Heart left ventricle (tissue), 16 donors: ENCODE measurements at regions not wholly inside any gene's neighbourhood (a gene's known extent, or its start where the extent isn't known, plus 50 kb on each side); places are given as distances from the start of the nearest gene placed in this dataset.

ENCODE experiments used
- ATAC-seq, 4 donors: fragments of 200-7000 bp; cut with Tn5 transposase; one replicate each; pipeline ENCODE4 v1.9.1; 2020 to 2022; ENCODE audit warnings: moderate library complexity in 4 of 4, mild to moderate bottlenecking in 3 of 4, moderate number of reproducible peaks in 1 of 4
- DNase-seq, 5 donors: peaks; one replicate each; pipeline ENCODE4 v3.0.0-alpha.2; 2020
- H3K27ac ChIP-seq, 12 donors: fragments of 200-600 bp; sonication (generic) in 4 of 12; one replicate each; pipeline versions ENCODE4 v1.5.0 to v1.8.0; 2016 to 2022; ENCODE audit warnings: mild to moderate bottlenecking in 2 of 12
- H3K27me3 ChIP-seq, 9 donors: fragments of 200-600 bp; sonication (generic) in 2 of 9; one replicate each; pipeline versions ENCODE4 v1.5.1 to v1.8.0; 2016 to 2022; ENCODE audit warnings: mild to moderate bottlenecking in 3 of 9
- H3K36me3 ChIP-seq, 9 donors: fragments of 200-600 bp; sonication (generic) in 2 of 9; one replicate each; pipeline versions ENCODE4 v1.5.0 to v1.8.0; 2018 to 2022; ENCODE audit warnings: mild to moderate bottlenecking in 2 of 9
- H3K4me1 ChIP-seq, 12 donors: fragments of 200-600 bp; sonication (generic) in 4 of 12; one replicate each; pipeline versions ENCODE4 v1.5.0 to v1.8.0; 2016 to 2022; ENCODE audit warnings: mild to moderate bottlenecking in 3 of 12
- H3K4me3 ChIP-seq, 12 donors: fragments of 200-600 bp; sonication (generic) in 4 of 12; one replicate each; pipeline versions ENCODE4 v1.5.0 to v1.8.0; 2017 to 2022; ENCODE audit warnings: mild to moderate bottlenecking in 9 of 12, moderate library complexity in 4 of 12
- H3K9me3 ChIP-seq, 12 donors: fragments of 200-600 bp; sonication (generic) in 4 of 12; one replicate each; pipeline versions ENCODE4 v1.5.0 to v1.8.0; 2016 to 2022; ENCODE audit warnings: mild to moderate bottlenecking in 1 of 12
- CTCF ChIP-seq, 12 donors: fragments of 200-600 bp; sonication (generic) in 4 of 12; IDR thresholded peaks; one replicate each; pipeline versions ENCODE4 v1.5.0 to v1.8.0; 2018 to 2022; ENCODE audit warnings: antibody characterized with exemption in 12 of 12, mild to moderate bottlenecking in 5 of 12
- POLR2A ChIP-seq, 2 donors: fragments of 450-650 bp; IDR thresholded peaks; one replicate each; pipeline ENCODE4 v1.6.1; 2017; ENCODE audit warnings: antibody characterized with exemption in 2 of 2, mild to moderate bottlenecking in 2 of 2, moderate library complexity in 2 of 2
- WGBS, 4 donors: extraction: QIAGEN DNeasy Blood & Tissue Kit in 2 of 4; methylation state at CpG; one replicate each; pipeline versions ENCODE4 v1.1.5 to v1.1.7; 2013 to 2018; 5-methylcytosine and 5-hydroxymethylcytosine counted together
- intact Hi-C, 10 donors: fragments of 100-400 bp; cut with DNase I; formaldehyde crosslinking; loops; one replicate each; pipeline versions ENCODE4 v1.11.1 to v1.14.2; 2022
- donor health status: ischemic (EF 13 %, LVEDD 7.1; RV severe dilation, severe dysfunction).
- donor health status: healthy with polysubstance abuse.
- donor health status: DM: no; HTN: yes; CAD: no.
- donor health status: DM: no; HTN: no; CAD: no.
- donor health status: ischemic (EF 25% LVEDD 6.9; RV normal size, moderate dysfunction).
- donor health status: ischemic (EF 25% LVEDD 5.7; RV mildly dilated, moderate dysfunction).
- donor health status: healthy.
- donor health status: DM: yes; HTN: yes; CAD: no.
- donor health status: ischemic (EF 35%, LVEDD 5.7; RV mildly dilated, moderate dysfunction).
- donor health status: nonischemic (EF 11% LVEDD 7.7; RV severe dilation, severe dysfunction).
- donor health status: DM: yes; HTN: yes; CAD: no.
- donor health status: PGD.
- donor health status: ischemic (EF 29% LVEDD 5.4; RV normal size, mild dysfunction).
- donor health status: nonischemic (EF 23%, LVEDD 6.1; RV moderate dilation, normal function).

- Histone ChIP-seq H3K9me3 (no peaks in the 10 kb centered on the region), H3K4me1 (peaks cover 0 to 8% (median 0%) of the 10 kb centered on the region in 12 donors), H3K4me3 (no peak overlapping the region), H3K27ac (no peak overlapping the region), H3K36me3 (no peaks in the 10 kb centered on the region), H3K27me3 (peaks cover 0 to 95% (median 51%) of the 10 kb centered on the region in 9 donors)
- ATAC-seq = no peak
- DNase-seq = no peak
- WGBS, 4 donors = 45 to 58% (median 48%) methylated on average over 6 of the region's 6 CpGs
- intact Hi-C loops = no loop called here
- TF ChIP-seq CTCF (IDR thresholded peaks at IDR 0.05) = no peak
- TF ChIP-seq POLR2A (IDR thresholded peaks at IDR 0.05) = no peak
These were observed 65.3 kb upstream of the IGF1R start for GRCh38 chr15:98582900-98583554.

GRCh38 chr15:98583771-98584430, 64.4 kb upstream of the IGF1R start:
- TF ChIP-seq CTCF (IDR thresholded peaks at IDR 0.05) = no peak
- TF ChIP-seq POLR2A (IDR thresholded peaks at IDR 0.05) = no peak
- 54 to 63% (median 55%) methylated on average over 5 of the region's 5 CpGs for WGBS, 4 donors
- no peaks in the 10 kb centered on the region for H3K9me3 ChIP-seq
- no peak overlapping the region for H3K4me3 ChIP-seq
- H3K27me3 ChIP-seq = peaks cover 0 to 95% (median 57%) of the 10 kb centered on the region in 9 donors
- H3K36me3 ChIP-seq = no peaks in the 10 kb centered on the region
- intact Hi-C loops = no loop called here
- ATAC-seq (no peak), DNase-seq (no peak)
- no peak overlapping the region for H3K27ac ChIP-seq
- peaks cover 0 to 8% (median 0%) of the 10 kb centered on the region in 12 donors for H3K4me1 ChIP-seq

- no peak for DNase-seq
- Histone ChIP-seq H3K27me3 (peaks cover 0 to 97% (median 56%) of the 10 kb centered on the region in 9 donors), H3K27ac (no peak overlapping the region), H3K9me3 (no peaks in the 10 kb centered on the region), H3K4me1 (peaks cover 0 to 2% (median 0%) of the 10 kb centered on the region in 12 donors), H3K36me3 (no peaks in the 10 kb centered on the region), H3K4me3 (no peak overlapping the region)
- WGBS, 4 donors = 67 to 85% (median 76%) methylated on average over 3 of the region's 3 CpGs
- intact Hi-C loops = no loop called here
- no peak for ATAC-seq
- no peak for TF ChIP-seq POLR2A (IDR thresholded peaks at IDR 0.05)
- TF ChIP-seq CTCF (IDR thresholded peaks at IDR 0.05) = no peak
These were observed 62.3 kb upstream of the IGF1R start for GRCh38 chr15:98586066-98586465.

GRCh38 chr15:98592136-98592535, 56.2 kb upstream of the IGF1R start:
- Histone ChIP-seq H3K27ac (no peak overlapping the region), H3K36me3 (no peaks in the 10 kb centered on the region), H3K9me3 (no peaks in the 10 kb centered on the region), H3K4me3 (no peak overlapping the region), H3K4me1 (no peaks in the 10 kb centered on the region), H3K27me3 (peaks cover 0 to 92% (median 18%) of the 10 kb centered on the region in 9 donors)
- intact Hi-C loops = no loop called here
- ATAC-seq = no peak
- no peak for DNase-seq
- WGBS, 4 donors = 80 to 87% (median 85%) methylated on average over 11 to 12 of the region's 12 CpGs
- TF ChIP-seq CTCF (IDR thresholded peaks at IDR 0.05) (no peak), POLR2A (IDR thresholded peaks at IDR 0.05) (no peak)
